H1 (cell line): ENCODE measurements at regions not wholly inside any gene's neighbourhood (a gene's known extent, or its start where the extent isn't known, plus 50 kb on each side); places are given as distances from the start of the nearest gene placed in this dataset.

Experiments
- CHD7 ChIP-seq: fragments of 300-600 bp; sonication (generic); IDR thresholded peaks from 2 replicates; pipeline ENCODE4 v1.7.1; 2012; ENCODE audit warnings: low read length, moderate library complexity, mild to moderate bottlenecking, inconsistent platforms; ENCODE audit not compliant: insufficient replicate concordance
- EGR1 ChIP-seq: IDR thresholded peaks from 2 replicates; pipeline ENCODE4 v1.6.1; 2011; ENCODE audit warnings: low read depth, low read length, borderline replicate concordance
- RXRA ChIP-seq: IDR thresholded peaks from 2 replicates; pipeline ENCODE4 v1.6.1; 2011; ENCODE audit warnings: low read depth, mild to moderate bottlenecking, low read length, moderate library complexity; ENCODE audit not compliant: insufficient read depth
- TCF12 ChIP-seq: IDR thresholded peaks from 2 replicates; pipeline ENCODE4 v1.6.1; 2011; ENCODE audit warnings: low read depth, mild to moderate bottlenecking, low read length

- TF ChIP-seq CHD7 (no peak), RXRA (no peak), EGR1 (no peak), TCF12 (no peak)
These were observed 718.5 kb downstream of the SLITRK6 start (continued) for GRCh38 chr13:85080691-85081090.
